ENCODE measurements at regions not wholly inside any gene's neighbourhood (a gene's known extent, or its start where the extent isn't known, plus 50 kb on each side); places are given as distances from the start of the nearest gene placed in this dataset.

DNA sequence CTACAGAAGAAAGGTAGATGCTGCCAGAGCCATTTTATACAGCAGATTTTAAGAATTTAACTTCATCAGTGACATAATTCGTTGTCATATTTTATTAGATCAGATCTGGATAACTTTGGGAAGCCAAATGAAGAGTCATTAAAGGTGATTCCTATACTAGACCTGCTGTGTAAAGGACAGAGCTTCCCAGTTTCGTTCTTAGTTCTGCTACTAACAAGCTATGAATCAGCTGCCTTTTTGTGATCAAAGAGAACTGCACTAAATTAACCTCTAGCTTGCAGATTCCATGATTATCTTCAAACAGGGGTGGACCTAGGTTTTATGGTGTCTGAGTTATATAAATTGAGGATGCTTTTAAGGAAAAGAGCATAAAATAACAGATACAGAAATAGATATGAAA, 926.5 kb upstream of the ACVR2A start:
- DNase-seq: no peak

DNA sequence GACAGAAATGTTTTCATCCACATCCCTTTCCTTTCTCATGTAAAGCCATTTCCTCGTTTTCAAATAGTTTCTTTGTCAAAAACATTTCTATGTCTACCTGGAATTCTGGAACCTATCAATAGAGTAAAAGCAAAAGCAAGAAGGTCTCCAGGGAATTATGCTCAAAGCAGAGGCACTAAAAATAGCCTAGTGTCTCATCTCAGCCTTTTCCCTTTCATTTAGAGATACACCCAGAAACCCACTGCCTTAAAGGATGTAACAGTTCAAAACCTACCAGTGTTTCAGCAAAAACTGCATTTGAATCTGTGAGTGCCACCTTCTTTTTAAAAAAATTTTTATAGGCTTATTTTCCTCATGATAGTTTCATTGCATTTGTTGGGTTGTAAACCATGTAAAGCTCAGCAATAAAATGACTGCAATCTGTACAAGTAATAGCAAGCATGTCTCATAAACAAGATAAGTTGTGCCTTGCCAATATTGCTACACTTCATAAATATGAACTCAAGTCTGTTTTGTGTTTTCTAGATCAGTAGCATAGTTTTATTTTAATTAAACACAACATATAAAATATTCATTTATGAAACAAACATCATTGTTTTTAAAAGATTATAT, 927.3 kb upstream of the ACVR2A start:
- no peak for DNase-seq

DNA sequence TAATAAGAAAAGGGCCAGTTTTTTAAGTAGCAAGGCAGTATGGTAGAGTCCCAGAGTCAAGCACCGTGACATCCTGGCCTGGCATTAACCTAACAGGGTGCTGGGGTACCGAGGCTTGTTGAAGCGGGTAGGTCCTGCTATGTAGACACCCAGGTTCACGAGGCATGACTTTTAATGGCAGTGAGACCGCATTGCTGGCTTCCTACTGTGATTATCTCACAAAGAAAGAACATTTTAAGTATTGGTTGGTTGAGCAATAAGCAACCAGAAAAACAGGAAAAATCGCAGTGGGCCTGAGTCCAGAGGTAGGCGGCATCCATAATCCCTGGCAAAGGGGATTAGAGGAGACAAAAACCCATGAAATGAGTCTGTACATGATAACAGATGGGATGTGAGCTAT, 927.9 kb upstream of the ACVR2A start:
- no peak for DNase-seq

DNA sequence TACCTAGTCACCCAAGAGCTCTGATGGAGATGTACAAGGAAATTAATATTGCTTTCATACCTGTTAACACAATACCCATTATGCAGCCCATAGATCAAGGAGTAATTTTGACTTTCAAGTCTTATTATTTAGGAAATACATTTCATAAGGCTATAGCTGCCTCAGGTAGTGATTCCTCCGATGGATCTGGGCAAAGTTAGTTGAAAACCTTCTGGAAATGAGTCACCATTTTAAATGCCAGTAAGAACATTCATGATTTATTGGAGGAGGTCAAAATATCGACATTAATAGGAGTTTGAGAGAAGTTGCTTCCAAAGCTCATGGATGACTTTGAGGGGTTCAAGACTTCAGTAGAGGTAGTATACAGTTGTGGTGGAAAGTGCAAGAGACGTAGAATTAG, 931.4 kb upstream of the ACVR2A start:
- no peak for DNase-seq

DNA sequence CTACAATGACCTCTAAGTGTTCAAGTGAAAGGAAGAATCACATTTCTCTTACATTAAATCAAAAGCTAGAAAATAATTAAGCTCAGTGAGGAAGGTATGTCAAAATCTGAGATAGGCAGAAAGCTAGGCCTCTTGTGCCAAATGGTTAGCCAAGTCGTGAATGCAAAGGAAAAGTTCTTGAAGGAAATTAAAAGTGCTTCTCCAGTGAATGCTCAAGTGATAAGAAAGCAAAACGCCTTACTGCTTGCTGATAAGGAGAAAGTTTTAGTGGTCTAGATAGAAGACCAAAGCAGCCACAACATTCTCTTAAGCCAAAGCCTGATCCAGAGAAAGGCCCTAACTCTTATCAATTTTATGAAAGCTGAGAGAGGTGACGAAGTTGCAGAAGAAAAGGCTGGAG, 932.3 kb upstream of the ACVR2A start:
- DNase-seq: no peak

- DNase-seq: no peak
Observed at GRCh38 chr2:146908776-146909175, 936.1 kb upstream of the ACVR2A start.

GRCh38 chr2:146898083-146898482, 946.7 kb upstream of the ACVR2A start:
- no peak for DNase-seq

DNA sequence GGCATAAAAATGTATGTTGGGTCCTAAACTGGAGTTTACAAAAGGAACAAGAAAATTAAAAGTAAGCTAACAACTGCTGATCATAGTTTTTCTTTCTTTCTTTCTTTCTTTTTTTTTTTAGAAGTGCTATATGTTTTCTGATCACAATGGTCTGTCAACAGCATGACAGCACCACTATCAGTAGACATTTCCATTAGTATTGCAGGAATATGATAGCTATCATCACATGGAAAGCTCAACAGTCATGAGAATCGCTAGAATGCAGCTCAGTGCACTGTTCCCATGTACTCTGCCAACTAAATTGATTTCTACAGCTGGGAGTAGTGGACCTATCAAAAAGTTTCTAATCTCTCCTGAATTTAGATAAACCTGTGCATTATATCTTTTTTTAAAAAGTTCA, 950.3 kb upstream of the ACVR2A start:
- DNase-seq: no peak

DNA sequence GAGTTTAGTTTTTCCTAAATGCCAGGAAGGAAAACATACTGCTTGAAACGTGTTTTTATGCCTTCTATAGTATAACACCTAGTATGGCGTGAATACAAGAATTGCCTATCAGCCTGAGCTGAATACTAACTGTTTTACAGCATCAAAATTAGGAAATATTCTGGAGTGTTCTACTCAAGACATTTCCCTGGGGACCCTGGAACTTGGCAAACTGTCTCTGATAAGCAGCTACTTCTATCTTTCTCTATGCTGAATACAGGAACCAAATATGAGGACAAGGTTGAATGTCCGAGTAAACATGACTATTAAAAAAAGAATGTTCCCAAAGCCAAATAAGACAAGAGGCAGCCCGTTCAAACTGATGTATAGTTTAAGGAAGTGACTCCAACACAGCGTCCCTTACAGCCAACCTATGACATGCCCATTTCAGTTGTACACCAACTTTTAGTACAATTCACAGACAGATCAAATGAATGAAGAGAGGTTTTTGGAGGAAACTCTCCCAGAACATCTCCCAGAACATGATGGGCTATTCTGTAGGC, 951.3 kb upstream of the ACVR2A start:
- DNase-seq: no peak

DNA sequence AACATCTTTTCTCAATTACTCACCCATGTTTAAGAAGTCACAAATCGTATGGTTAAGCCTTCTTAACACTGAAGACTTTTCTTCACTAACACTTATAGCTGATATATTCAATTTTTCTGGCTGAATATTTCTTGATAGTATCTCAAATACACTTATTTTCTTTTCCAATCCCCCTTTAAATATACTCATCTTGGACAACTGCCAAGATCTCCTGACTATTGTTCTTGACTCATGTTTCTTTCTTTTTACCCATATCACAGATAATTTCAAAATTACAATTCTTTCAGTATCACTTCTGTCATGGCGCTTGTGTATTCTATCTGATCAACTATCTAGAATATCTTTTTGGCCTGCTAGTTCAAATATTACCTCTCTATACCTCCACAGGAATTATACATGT, 954.3 kb upstream of the ACVR2A start:
- no peak for DNase-seq

GRCh38 chr2:146879882-146880281, 964.9 kb upstream of the ACVR2A start:
- no peak for DNase-seq

- no peak for DNase-seq
Observed at GRCh38 chr2:146874260-146874658, 970.6 kb upstream of the ACVR2A start.

- DNase-seq: no peak
Observed at GRCh38 chr2:146873646-146874259, 971.1 kb upstream of the ACVR2A start.

DNA sequence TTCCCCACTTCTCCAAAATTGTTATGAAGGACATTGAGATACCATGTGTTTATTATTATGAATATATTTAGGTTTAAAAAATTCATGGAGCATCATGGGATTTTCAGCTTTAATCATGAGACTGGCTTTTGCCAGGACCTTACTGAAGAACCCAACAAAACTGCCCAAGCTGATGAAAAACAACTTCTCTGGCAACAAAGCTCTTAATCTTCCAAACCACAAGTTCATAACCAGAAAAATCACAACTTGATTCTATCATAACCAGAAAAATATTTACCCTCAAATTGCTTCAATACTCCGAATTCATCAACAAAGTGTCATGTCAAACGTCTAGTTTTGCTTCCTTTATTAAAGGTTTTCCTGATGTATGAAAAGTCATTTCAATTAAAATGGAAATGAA, 971.8 kb upstream of the ACVR2A start:
- no peak for DNase-seq

DNA sequence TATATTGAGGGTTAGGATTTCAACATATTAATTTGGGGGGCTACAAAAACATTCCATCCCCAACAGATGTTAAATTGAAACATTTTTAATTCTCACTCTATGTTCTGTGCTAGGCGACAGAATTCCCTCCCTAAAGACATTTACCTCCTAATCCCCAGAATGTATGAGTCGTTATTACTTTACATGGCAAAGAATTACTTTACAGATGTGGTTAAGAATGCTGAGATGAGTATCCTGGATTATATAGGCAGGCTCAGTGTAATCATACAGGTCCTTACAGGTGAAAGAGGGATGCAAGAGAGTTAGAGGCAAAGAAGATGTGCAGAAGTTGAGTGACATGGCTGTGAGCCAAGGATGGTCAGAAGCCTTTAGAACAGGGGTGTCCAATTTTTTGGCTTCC, 974.1 kb upstream of the ACVR2A start:
- no peak for DNase-seq

- no peak for DNase-seq
Observed at GRCh38 chr2:146869328-146869727, 975.5 kb upstream of the ACVR2A start.

GRCh38 chr2:146868051-146868450, 976.8 kb upstream of the ACVR2A start:
- no peak for DNase-seq

DNA sequence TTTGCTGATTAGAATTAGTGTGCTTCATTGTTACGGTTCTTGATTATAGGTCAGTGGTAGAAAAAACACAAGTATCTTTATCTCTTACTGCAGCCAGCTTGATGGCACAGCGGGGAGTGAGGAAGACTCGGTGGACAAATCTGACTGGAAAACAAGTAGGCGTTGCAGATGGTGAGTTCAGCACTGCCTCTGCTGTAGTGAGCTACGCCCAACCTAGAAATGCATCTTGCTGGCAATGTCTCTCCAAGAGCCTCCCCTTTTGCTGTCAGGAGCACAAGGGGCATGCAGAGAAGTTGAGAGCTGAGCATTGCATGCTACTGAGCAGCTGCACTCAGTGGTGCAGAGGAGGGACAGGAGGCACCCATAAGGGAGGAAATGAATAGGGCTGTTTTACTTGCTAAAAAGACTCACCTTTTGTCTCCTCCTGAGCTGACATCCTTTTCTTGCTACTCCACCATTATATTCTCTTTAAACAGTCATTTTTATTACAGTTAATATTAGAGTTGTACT, 977.3 kb upstream of the ACVR2A start:
- no peak for DNase-seq

DNA sequence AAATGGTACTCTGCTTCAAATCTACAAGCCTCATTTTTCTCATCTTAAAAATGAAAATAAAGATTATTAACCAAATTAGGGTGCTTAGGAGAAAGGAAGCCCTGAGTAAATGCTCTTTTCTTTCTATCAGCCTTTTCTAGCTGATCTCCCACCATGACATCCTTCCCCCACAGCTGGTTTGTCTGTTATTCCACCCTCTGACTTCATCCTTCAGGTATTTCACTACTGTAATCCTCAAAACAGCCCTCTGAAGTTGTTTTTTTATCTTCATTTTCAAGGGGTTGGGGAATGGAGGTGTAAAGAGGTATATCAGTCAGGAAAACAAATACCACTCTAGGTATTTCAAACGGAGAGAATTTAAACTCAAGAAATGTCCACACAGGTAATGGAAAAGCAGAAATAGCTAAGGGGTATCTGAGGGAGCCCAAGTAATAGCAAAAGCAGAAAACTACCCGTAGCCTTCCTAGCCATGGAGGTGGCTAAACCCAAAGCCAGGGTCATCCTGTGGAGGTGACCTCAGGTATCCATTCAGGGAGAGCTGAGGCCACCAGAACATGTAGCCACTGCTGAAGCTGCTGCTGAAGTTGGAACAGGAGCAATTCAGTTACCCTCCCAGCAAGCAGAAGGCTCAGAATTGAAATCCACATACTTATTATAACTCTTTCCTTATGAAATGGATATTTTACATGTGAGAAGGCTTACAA, 990.9 kb upstream of the ACVR2A start:
- DNase-seq: no peak

DNA sequence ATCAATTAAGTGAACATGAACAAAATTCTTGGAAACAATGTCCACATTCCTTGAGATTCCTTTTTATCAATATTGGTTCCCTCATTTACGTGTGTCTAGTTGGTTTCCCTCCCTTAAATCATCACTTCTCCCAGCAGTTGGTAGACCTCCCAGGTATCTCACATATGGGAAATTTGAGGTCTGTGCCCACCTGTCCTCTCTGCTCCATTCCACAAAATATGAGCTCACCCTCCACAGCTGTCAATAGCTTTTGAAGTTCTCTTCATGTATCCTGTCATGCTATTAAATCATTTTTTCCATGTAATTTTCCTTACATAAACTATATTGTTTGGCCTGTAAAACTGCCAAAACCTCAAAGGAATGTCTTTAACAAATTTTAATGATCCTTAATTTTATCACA, 992.2 kb upstream of the ACVR2A start:
- DNase-seq: no peak

DNA sequence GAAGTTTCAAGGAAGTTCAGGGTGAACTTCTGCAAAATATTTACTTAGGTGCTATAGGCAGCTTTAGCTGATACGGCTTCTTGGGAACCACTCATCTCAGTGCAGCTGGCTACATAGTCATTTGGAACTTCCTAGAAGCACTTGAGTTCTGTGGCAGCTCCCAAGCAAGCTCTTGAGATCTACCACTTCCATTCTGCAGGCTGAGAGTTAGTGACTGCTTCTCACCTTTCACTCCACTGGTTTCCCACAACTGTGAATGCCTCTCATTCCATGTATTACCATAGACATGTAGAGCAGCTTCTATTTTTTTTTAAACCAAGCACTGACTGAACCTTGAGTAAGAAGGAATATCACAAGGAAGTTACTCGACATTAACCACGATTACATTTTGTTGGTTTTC, 994.1 kb upstream of the ACVR2A start:
- no peak for DNase-seq

- DNase-seq: no peak
Observed at GRCh38 chr2:146847846-146848245, 997.0 kb upstream of the ACVR2A start.

DNA sequence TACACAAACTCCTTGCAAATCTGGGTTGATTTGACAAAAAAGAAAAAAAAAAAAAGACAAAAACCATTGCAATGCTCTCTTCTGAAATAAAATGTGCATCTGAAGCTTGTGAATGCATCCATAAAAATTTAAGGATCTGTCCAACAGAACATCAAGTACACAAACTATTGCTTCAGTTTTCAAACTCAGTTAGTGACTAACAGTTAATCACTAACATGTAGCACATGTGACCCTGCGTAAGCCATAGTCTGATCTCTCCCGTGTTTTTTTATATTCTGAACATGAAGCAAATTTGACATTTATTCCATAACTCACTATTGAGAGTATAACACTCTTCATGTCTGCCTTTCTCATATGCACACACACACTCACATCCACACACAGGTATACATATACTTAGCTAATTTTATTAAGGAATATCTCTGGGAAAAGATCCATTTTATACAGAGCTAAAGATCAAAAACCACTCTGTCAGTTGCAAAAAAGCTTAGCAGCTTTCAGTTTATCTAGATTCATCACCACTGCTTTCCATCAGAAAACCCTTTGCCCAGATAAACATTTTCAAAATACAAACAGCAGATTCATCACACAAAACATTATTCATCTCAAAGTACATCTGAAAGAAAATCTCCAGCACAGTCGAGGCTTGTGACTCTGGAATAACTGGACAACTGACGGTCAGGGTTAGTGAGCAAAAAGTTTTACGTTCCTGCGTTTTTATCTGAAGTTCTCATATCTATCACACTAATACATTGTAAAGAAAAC, 1000.4 kb upstream of the ACVR2A start:
- DNase-seq: no peak

All from midbrain (tissue), 1 donor.